ENCODE measurements at regions not wholly inside any gene's neighbourhood (a gene's known extent, or its start where the extent isn't known, plus 50 kb on each side); places are given as distances from the start of the nearest gene placed in this dataset.

- no peak for DNase-seq
These were observed 217.2 kb downstream of the CHRM3 start for GRCh38 chr1:239603530-239603929.

GRCh38 chr1:239606850-239607400 lies 220.6 kb downstream of the CHRM3 start:
- no peak for DNase-seq

GRCh38 chr1:239608469-239608868 lies 222.1 kb downstream of the CHRM3 start:
- DNase-seq = peak; percentile 76

GRCh38 chr1:239612379-239612778 lies 226.0 kb downstream of the CHRM3 start:
- no peak for DNase-seq

- peak; percentile 33 for DNase-seq
These were observed 230.3 kb downstream of the CHRM3 start for GRCh38 chr1:239616673-239617072.

- peak; percentile 33 for DNase-seq
These were observed 230.9 kb downstream of the CHRM3 start for GRCh38 chr1:239617259-239617658.

GRCh38 chr1:239617731-239618130 lies 231.4 kb downstream of the CHRM3 start:
- no peak for DNase-seq

- peak; percentile 56 for DNase-seq
These were observed 232.8 kb downstream of the CHRM3 start for GRCh38 chr1:239619190-239619589.

GRCh38 chr1:239630767-239631166 lies 244.4 kb downstream of the CHRM3 start:
- peak; percentile 89 for DNase-seq

- peak; percentile 27 for DNase-seq
These were observed 247.1 kb downstream of the CHRM3 start for GRCh38 chr1:239633432-239633831.

- DNase-seq = no peak
These were observed 248.9 kb downstream of the CHRM3 start for GRCh38 chr1:239635276-239635675.

GRCh38 chr1:239636347-239636746 lies 250.0 kb downstream of the CHRM3 start:
- no peak for DNase-seq

- DNase-seq = no peak
These were observed 258.2 kb downstream of the CHRM3 start for GRCh38 chr1:239644604-239645003.

GRCh38 chr1:239647045-239647444 lies 260.7 kb downstream of the CHRM3 start:
- no peak for DNase-seq

GRCh38 chr1:239647964-239648632 lies 261.7 kb downstream of the CHRM3 start:
- DNase-seq = no peak

- no peak for DNase-seq
These were observed 268.7 kb downstream of the CHRM3 start for GRCh38 chr1:239655023-239655422.

- no peak for DNase-seq
These were observed 270.9 kb downstream of the CHRM3 start for GRCh38 chr1:239657291-239657690.

- DNase-seq = no peak
These were observed 276.6 kb downstream of the CHRM3 start for GRCh38 chr1:239662950-239663349.

GRCh38 chr1:239672256-239672655 lies 285.9 kb downstream of the CHRM3 start:
- no peak for DNase-seq

- DNase-seq = no peak
These were observed 289.4 kb downstream of the CHRM3 start for GRCh38 chr1:239675735-239676134.

- DNase-seq = peak; percentile 70
These were observed 290.3 kb downstream of the CHRM3 start for GRCh38 chr1:239676522-239677273.

GRCh38 chr1:239677362-239677761 lies 291.0 kb downstream of the CHRM3 start:
- DNase-seq = peak; percentile 76

- no peak for DNase-seq
These were observed 291.8 kb downstream of the CHRM3 start for GRCh38 chr1:239678181-239678580.

GRCh38 chr1:239682046-239682445 lies 295.7 kb downstream of the CHRM3 start:
- no peak for DNase-seq
